DND-41 (cell line): ENCODE measurements at regions not wholly inside any gene's neighbourhood (a gene's known extent, or its start where the extent isn't known, plus 50 kb on each side); places are given as distances from the start of the nearest gene placed in this dataset.

Experiments
- EZH2 ChIP-seq: IDR thresholded peaks from 3 replicates; pipeline ENCODE4 v1.6.1; 2012; ENCODE audit warnings: borderline replicate concordance, low read depth, mild to moderate bottlenecking, moderate library complexity, low read length, inconsistent platforms; ENCODE audit not compliant: severe bottlenecking
- TF ChIP-seq, protein P1 (sequence below): IDR thresholded peaks from 2 replicates; pipeline ENCODE4 v1.5.1; 2012; ENCODE audit warnings: borderline replicate concordance, low read length, moderate library complexity, mild to moderate bottlenecking; ENCODE audit not compliant: poor library complexity, severe bottlenecking; ENCODE audit errors: extremely low read depth

DNA sequence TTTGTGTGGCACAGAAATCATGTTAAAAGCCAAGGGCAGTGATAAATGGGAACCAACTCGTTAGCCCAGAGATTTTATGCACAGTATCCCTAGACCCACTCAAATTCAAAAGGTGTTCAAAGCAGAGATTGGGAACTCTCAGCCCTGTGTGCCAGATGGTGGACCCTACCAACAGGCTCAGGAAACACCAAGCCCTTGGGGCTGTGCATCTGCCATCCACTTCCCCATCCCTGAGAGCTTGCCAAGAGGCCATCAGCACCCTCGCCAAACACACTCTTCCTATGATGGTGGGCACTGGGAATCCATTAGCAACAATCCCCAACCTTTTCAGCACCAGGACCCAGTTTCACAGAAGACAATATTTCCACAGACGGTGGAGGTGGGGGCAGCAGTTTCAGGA is 194.2 kb upstream of the NFIA start:
- TF ChIP-seq, protein P1, sequence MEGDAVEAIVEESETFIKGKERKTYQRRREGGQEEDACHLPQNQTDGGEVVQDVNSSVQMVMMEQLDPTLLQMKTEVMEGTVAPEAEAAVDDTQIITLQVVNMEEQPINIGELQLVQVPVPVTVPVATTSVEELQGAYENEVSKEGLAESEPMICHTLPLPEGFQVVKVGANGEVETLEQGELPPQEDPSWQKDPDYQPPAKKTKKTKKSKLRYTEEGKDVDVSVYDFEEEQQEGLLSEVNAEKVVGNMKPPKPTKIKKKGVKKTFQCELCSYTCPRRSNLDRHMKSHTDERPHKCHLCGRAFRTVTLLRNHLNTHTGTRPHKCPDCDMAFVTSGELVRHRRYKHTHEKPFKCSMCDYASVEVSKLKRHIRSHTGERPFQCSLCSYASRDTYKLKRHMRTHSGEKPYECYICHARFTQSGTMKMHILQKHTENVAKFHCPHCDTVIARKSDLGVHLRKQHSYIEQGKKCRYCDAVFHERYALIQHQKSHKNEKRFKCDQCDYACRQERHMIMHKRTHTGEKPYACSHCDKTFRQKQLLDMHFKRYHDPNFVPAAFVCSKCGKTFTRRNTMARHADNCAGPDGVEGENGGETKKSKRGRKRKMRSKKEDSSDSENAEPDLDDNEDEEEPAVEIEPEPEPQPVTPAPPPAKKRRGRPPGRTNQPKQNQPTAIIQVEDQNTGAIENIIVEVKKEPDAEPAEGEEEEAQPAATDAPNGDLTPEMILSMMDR = no peak
- TF ChIP-seq EZH2 = no peak
